ENCODE measurements at regions not wholly inside any gene's neighbourhood (a gene's known extent, or its start where the extent isn't known, plus 50 kb on each side); places are given as distances from the start of the nearest gene placed in this dataset.

DNA sequence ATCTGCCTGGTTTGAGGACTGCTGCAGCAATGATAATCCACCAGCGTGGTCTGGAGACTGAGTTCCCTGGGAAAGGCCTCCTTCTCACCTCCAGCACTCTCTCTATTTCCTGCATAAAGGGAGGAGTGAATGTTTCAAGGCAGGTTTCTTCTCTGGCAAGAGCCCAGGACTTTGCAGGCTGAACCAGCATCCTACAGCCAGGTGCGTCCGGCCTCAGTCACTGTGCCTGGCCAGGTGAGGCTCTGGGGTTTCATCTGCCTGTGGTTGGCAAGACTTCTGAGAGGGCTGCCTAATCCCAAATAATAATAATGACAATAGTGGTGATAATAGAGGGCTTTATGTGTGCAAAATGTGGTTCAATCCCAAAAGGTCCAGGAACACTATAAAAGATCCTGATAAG, 269.0 kb upstream of the TBC1D5 start:
- Mint-ChIP-seq H3K27ac (no peak overlapping the region), H3K4me3 (no peak overlapping the region), H3K9me3 (peaks cover 21% of the 10 kb centered on the region), H3K36me3 (peaks cover 25% of the 10 kb centered on the region), H3K4me1 (peaks cover 8% of the 10 kb centered on the region), H3K27me3 (ENCODE audit: low read depth) (no peaks in the 10 kb centered on the region)
- no peak for ATAC-seq
- no peak for DNase-seq (ENCODE audit: low spot score)
- POLR2A ChIA-PET, result no interaction called here
- CTCF ChIA-PET, result no interaction called here
- TF ChIP-seq ZNF423 (CRISPR knock-in tag; IDR thresholded peaks at IDR 0.05) (no peak), STAT6 (CRISPR knock-in tag; conservative IDR thresholded peaks at IDR 0.05; ENCODE audit: low read depth) (no peak), NR3C1 (CRISPR knock-in tag; conservative IDR thresholded peaks at IDR 0.05; ENCODE audit: low read depth) (no peak), ELF4 (CRISPR knock-in tag; IDR thresholded peaks at IDR 0.05; ENCODE audit: low read depth) (no peak), SOX15 (CRISPR knock-in tag; IDR thresholded peaks at IDR 0.05) (no peak), CBFB (CRISPR knock-in tag; IDR thresholded peaks at IDR 0.05; ENCODE audit: low read depth) (no peak), KAT7 (CRISPR knock-in tag; IDR thresholded peaks at IDR 0.05; ENCODE audit: borderline replicate concordance) (no peak), ZNF416 (CRISPR knock-in tag; IDR thresholded peaks at IDR 0.05) (no peak)

DNA sequence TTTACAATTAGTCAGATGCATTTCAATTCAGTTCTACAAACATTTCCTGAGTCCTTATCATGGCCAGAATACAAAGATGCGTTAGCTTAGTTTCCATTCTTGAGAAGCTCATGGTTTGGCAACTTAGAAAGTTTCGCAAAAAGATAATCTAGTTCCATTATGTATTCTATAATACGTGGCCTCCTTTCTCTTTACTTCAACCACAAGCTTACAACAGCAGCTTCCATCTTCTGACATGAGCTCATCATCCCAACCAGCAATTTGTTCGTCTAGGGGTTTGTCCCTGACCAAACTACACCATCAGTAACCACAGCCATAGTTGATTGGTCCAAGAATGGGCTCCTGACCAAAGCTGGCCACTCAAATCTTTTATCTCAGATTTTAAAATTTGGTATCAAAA, 267.6 kb upstream of the TBC1D5 start:
- ChIA-PET POLR2A (no interaction called here), CTCF (interaction anchor here (0.5 kb wide), 1 partner anchor 283 kb away, joined by 3 read pairs; no protein-coding TSS in a partner anchor)
- DNase-seq (ENCODE audit: low spot score), result no peak
- H3K36me3 Mint-ChIP-seq, result peaks cover 26% of the 10 kb centered on the region
- ATAC-seq, result no peak
- peaks cover 28% of the 10 kb centered on the region for H3K9me3 Mint-ChIP-seq
- H3K4me1 Mint-ChIP-seq, result peaks cover 8% of the 10 kb centered on the region
- H3K4me3 Mint-ChIP-seq, result no peak overlapping the region
- no peak overlapping the region for H3K27ac Mint-ChIP-seq
- no peaks in the 10 kb centered on the region for H3K27me3 Mint-ChIP-seq (ENCODE audit: low read depth)
- TF ChIP-seq NFATC4 (CRISPR knock-in tag; IDR thresholded peaks at IDR 0.05) (no peak), TP53 (CRISPR knock-in tag; IDR thresholded peaks at IDR 0.05) (no peak), FOXP1 (CRISPR knock-in tag; IDR thresholded peaks at IDR 0.05; ENCODE audit: borderline replicate concordance) (no peak), GRHL2 (CRISPR knock-in tag; IDR thresholded peaks at IDR 0.05; ENCODE audit: insufficient replicate concordance, severe bottlenecking) (no peak), IRF2 (CRISPR knock-in tag; IDR thresholded peaks at IDR 0.05; ENCODE audit: borderline replicate concordance, low read depth) (no peak), ZNF263 (CRISPR knock-in tag; IDR thresholded peaks at IDR 0.05; ENCODE audit: low read depth) (no peak), ATF1 (CRISPR knock-in tag; IDR thresholded peaks at IDR 0.05) (no peak), ZNF138 (CRISPR knock-in tag; conservative IDR thresholded peaks at IDR 0.05) (no peak), AFF4 (CRISPR knock-in tag; IDR thresholded peaks at IDR 0.05; ENCODE audit: borderline replicate concordance) (no peak), EMX1 (CRISPR knock-in tag; IDR thresholded peaks at IDR 0.05) (no peak)
- TF ChIP-seq, protein P1, sequence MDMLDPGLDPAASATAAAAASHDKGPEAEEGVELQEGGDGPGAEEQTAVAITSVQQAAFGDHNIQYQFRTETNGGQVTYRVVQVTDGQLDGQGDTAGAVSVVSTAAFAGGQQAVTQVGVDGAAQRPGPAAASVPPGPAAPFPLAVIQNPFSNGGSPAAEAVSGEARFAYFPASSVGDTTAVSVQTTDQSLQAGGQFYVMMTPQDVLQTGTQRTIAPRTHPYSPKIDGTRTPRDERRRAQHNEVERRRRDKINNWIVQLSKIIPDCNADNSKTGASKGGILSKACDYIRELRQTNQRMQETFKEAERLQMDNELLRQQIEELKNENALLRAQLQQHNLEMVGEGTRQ (CRISPR knock-in tag; IDR thresholded peaks at IDR 0.05), result no peak
- TF ChIP-seq, protein P2, sequence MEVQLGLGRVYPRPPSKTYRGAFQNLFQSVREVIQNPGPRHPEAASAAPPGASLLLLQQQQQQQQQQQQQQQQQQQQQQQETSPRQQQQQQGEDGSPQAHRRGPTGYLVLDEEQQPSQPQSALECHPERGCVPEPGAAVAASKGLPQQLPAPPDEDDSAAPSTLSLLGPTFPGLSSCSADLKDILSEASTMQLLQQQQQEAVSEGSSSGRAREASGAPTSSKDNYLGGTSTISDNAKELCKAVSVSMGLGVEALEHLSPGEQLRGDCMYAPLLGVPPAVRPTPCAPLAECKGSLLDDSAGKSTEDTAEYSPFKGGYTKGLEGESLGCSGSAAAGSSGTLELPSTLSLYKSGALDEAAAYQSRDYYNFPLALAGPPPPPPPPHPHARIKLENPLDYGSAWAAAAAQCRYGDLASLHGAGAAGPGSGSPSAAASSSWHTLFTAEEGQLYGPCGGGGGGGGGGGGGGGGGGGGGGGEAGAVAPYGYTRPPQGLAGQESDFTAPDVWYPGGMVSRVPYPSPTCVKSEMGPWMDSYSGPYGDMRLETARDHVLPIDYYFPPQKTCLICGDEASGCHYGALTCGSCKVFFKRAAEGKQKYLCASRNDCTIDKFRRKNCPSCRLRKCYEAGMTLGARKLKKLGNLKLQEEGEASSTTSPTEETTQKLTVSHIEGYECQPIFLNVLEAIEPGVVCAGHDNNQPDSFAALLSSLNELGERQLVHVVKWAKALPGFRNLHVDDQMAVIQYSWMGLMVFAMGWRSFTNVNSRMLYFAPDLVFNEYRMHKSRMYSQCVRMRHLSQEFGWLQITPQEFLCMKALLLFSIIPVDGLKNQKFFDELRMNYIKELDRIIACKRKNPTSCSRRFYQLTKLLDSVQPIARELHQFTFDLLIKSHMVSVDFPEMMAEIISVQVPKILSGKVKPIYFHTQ (CRISPR knock-in tag; IDR thresholded peaks at IDR 0.05), result no peak
- TF ChIP-seq, protein P3, sequence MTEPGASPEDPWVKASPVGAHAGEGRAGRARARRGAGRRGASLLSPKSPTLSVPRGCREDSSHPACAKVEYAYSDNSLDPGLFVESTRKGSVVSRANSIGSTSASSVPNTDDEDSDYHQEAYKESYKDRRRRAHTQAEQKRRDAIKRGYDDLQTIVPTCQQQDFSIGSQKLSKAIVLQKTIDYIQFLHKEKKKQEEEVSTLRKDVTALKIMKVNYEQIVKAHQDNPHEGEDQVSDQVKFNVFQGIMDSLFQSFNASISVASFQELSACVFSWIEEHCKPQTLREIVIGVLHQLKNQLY (CRISPR knock-in tag; IDR thresholded peaks at IDR 0.05), result no peak
- TF ChIP-seq, protein P4, sequence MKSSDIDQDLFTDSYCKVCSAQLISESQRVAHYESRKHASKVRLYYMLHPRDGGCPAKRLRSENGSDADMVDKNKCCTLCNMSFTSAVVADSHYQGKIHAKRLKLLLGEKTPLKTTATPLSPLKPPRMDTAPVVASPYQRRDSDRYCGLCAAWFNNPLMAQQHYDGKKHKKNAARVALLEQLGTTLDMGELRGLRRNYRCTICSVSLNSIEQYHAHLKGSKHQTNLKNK (CRISPR knock-in tag; IDR thresholded peaks at IDR 0.05), result no peak
- TF ChIP-seq, protein P5, sequence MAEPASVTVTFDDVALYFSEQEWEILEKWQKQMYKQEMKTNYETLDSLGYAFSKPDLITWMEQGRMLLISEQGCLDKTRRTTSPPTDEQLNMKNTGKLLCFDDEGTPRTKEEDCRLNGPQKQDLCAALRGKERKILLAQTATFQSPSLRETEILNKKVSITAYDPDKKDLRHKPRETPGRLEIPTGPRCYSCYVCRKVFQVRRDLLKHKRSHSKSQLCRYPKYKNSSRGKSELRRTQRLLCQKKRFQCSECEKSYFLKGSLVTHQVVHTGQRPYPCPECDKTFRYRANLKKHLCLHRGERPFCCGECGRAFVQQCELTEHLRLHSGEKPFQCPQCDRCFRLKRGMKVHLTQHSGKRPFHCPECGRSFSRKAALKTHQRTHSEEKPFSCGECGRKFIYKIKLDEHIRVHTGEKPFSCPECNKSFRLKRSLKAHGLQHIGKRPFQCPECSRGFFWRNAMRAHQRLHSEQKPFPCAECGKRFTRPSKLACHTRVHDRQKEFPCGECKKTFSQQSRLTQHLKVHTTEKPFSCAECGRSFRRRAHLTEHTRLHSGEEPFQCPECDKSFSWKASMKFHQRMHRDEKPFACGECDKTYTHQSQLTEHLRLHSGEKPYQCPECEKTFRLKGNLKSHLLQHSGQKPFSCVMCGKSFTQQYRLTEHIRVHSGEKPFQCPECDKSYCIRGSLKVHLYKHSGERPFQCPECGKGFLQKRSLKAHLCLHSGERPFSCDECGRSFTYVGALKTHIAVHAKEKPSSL (CRISPR knock-in tag; conservative IDR thresholded peaks at IDR 0.05), result no peak

Data from WTC11 (cell line).